ENCODE measurements at regions not wholly inside any gene's neighbourhood (a gene's known extent, or its start where the extent isn't known, plus 50 kb on each side); places are given as distances from the start of the nearest gene placed in this dataset.

GRCh38 chr4:182022909-182023308, 220.3 kb upstream of the TENM3 start:
- Histone ChIP-seq H3K79me2 (ENCODE audit: control insufficient read depth, insufficient read depth, low read length) (no peaks in the 10 kb centered on the region), H3K27me3 (replicated peaks in 1 of 2; ENCODE audit: control insufficient read depth in 2 of 2, insufficient read depth in 2 of 2, low read length in 1 of 2) (no peaks in the 10 kb centered on the region), H3K9ac (ENCODE audit: control insufficient read depth, insufficient read depth, low read length) (no peak overlapping the region), H3K27ac (ENCODE audit: control insufficient read depth, insufficient read depth) (no peak overlapping the region), H3K4me2 (ENCODE audit: control insufficient read depth, insufficient read depth) (no peak overlapping the region), H3K9me3 (replicated peaks; ENCODE audit: control insufficient read depth, insufficient read depth, low read length) (peaks cover 2% of the 10 kb centered on the region; the same call in 2 of the 3 replicates), H3K4me3 (no peak overlapping the region), H2AFZ (ENCODE audit: control insufficient read depth, low read depth, low read length) (peak overlapping the region; percentile 13; the same call in 1 of the 2 replicates), H4K20me1 (ENCODE audit: control insufficient read depth, insufficient read depth) (no peaks in the 10 kb centered on the region), H3K36me3 (ENCODE audit: control insufficient read depth in 2 of 2, insufficient read depth in 2 of 2, low read length in 1 of 2) (no peaks in the 10 kb centered on the region), H3K4me1 (ENCODE audit: control insufficient read depth, insufficient read depth, low read length) (peaks cover 8% of the 10 kb centered on the region; the same call in 1 of the 2 replicates)
- in situ Hi-C loops (cut with MboI) (no loop called here), intact Hi-C loops (cut with micrococcal nuclease; ENCODE audit: unreplicated experiment) (no loop called here)
- TF ChIP-seq NRF1 (conservative IDR thresholded peaks at IDR 0.05; ENCODE audit: low read depth, low read length): no peak
- TF ChIP-seq ASH2L (IDR thresholded peaks at IDR 0.05; ENCODE audit: borderline replicate concordance, low read depth): no peak
- TF ChIP-seq, protein P1, sequence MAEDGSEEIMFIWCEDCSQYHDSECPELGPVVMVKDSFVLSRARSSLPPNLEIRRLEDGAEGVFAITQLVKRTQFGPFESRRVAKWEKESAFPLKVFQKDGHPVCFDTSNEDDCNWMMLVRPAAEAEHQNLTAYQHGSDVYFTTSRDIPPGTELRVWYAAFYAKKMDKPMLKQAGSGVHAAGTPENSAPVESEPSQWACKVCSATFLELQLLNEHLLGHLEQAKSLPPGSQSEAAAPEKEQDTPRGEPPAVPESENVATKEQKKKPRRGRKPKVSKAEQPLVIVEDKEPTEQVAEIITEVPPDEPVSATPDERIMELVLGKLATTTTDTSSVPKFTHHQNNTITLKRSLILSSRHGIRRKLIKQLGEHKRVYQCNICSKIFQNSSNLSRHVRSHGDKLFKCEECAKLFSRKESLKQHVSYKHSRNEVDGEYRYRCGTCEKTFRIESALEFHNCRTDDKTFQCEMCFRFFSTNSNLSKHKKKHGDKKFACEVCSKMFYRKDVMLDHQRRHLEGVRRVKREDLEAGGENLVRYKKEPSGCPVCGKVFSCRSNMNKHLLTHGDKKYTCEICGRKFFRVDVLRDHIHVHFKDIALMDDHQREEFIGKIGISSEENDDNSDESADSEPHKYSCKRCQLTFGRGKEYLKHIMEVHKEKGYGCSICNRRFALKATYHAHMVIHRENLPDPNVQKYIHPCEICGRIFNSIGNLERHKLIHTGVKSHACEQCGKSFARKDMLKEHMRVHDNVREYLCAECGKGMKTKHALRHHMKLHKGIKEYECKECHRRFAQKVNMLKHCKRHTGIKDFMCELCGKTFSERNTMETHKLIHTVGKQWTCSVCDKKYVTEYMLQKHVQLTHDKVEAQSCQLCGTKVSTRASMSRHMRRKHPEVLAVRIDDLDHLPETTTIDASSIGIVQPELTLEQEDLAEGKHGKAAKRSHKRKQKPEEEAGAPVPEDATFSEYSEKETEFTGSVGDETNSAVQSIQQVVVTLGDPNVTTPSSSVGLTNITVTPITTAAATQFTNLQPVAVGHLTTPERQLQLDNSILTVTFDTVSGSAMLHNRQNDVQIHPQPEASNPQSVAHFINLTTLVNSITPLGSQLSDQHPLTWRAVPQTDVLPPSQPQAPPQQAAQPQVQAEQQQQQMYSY (CRISPR knock-in tag; IDR thresholded peaks at IDR 0.05): no peak
- no peak for TF ChIP-seq CEBPB (IDR thresholded peaks at IDR 0.05; ENCODE audit: borderline replicate concordance in 1 of 2, low read depth in 2 of 2, low read length in 2 of 2)
- TF ChIP-seq CHD1 (IDR thresholded peaks at IDR 0.05; ENCODE audit: low read depth, low read length): no peak
- TF ChIP-seq ZNF207 (IDR thresholded peaks at IDR 0.05; ENCODE audit: borderline replicate concordance): no peak
- no peak for FAIRE-seq
- ChIA-PET CTCF (interaction anchor here (2.1 kb wide), 1 partner anchor 8 kb away, joined by 5 read pairs; no protein-coding TSS in a partner anchor), POLR2A (interaction anchor here (0.8 kb wide), 1 partner anchor 9 kb away, joined by 3 read pairs; no protein-coding TSS in a partner anchor), SMC1A (ENCODE audit: uncharacterized antibody, unreplicated experiment) (interaction anchor here (0.6 to 2.3 kb wide), 8 partner anchors 9 to 512 kb away, joined by 3 to 9 read pairs (median 3); no protein-coding TSS in a partner anchor), RAD21 (ENCODE audit: unreplicated experiment) (interaction anchor here (0.6 kb wide), 1 partner anchor 51 kb away, joined by 3 read pairs; no protein-coding TSS in a partner anchor)
- 29% methylated on average over 5 of the region's 5 CpGs for WGBS (ENCODE audit: insufficient coverage, insufficient replicate concordance, low lambda C conversion rate, missing lambda C conversion rate)
- ATAC-seq: no peak
- no TSS peak for BruUV-seq (replicated peaks)
- no peak for DNase-seq (ENCODE audit: low read depth, low spot score)

Measured in GM12878 (cell line).